ENCODE measurements at regions not wholly inside any gene's neighbourhood (a gene's known extent, or its start where the extent isn't known, plus 50 kb on each side); places are given as distances from the start of the nearest gene placed in this dataset.

GRCh38 chrX:7568597-7568996 lies 274.4 kb upstream of the VCX start:
- no peak overlapping the region for H3K4me3 ChIP-seq
- ChIA-PET POLR2A (no interaction called here), CTCF (no interaction called here)
- H3K27ac ChIP-seq: no peak overlapping the region
- DNase-seq (ENCODE audit: low read depth in 1 of 2, low spot score in 1 of 2): no peak
- 3% methylated on average over 4 of the region's 4 CpGs for whole genome bisulfite sequencing (ENCODE audit: missing lambda C conversion rate)
- no peak for ATAC-seq
- H3K9me3 ChIP-seq: no peaks in the 10 kb centered on the region
- H3K4me2 ChIP-seq: no peak overlapping the region
- TF ChIP-seq EHMT2 (IDR thresholded peaks at IDR 0.05; ENCODE audit: low read depth) (no peak), ATOH8 (CRISPR knock-in tag; IDR thresholded peaks at IDR 0.05; ENCODE audit: low read depth) (no peak), SMC3 (IDR thresholded peaks at IDR 0.05) (no peak)
- no peaks in the 10 kb centered on the region for H3K4me1 ChIP-seq
- no peak for FAIRE-seq

- H3K4me2 ChIP-seq: no peak overlapping the region
- ATAC-seq: no peak
- H3K4me1 ChIP-seq: no peaks in the 10 kb centered on the region
- CTCF ChIA-PET: no interaction called here
- no peak for TF ChIP-seq ESRRA (IDR thresholded peaks at IDR 0.05; ENCODE audit: borderline replicate concordance, low read length)
- TF ChIP-seq CTCF (IDR thresholded peaks at IDR 0.05): no peak
- no peak for TF ChIP-seq HMGXB4 (CRISPR knock-in tag; IDR thresholded peaks at IDR 0.05; ENCODE audit: borderline replicate concordance)
- TF ChIP-seq RAD21 (conservative IDR thresholded peaks at IDR 0.05 in 1 of 2, IDR thresholded peaks at IDR 0.05 in 1 of 2): no peak
- TF ChIP-seq JUNB (IDR thresholded peaks at IDR 0.05): no peak
- no peak for TF ChIP-seq KDM5A (IDR thresholded peaks at IDR 0.05)
- no peak for TF ChIP-seq EP300 (IDR thresholded peaks at IDR 0.05)
- TF ChIP-seq ZSCAN20 (CRISPR knock-in tag; IDR thresholded peaks at IDR 0.05): no peak
- 2% methylated on average over 3 of the region's 3 CpGs for WGBS (ENCODE audit: missing lambda C conversion rate)
- H3K4me3 ChIP-seq: no peak overlapping the region
- POLR2A ChIA-PET: no interaction called here
- no peaks in the 10 kb centered on the region for H3K9me3 ChIP-seq
- no peak for FAIRE-seq
- H3K27ac ChIP-seq: no peak overlapping the region
- DNase-seq (ENCODE audit: low read depth in 1 of 2, low spot score in 1 of 2): no peak
Measured at GRCh38 chrX:7568130-7568529, 274.8 kb upstream of the VCX start.

- no peak overlapping the region for H3K4me3 ChIP-seq
- FAIRE-seq (no peak), DNase-seq (ENCODE audit: low read depth in 1 of 2, low spot score in 1 of 2) (no peak), ATAC-seq (no peak)
- POLR2A ChIA-PET: no interaction called here
- no peaks in the 10 kb centered on the region for H3K4me1 ChIP-seq
- no peak overlapping the region for H3K4me2 ChIP-seq
- WGBS (ENCODE audit: missing lambda C conversion rate): 0% methylated on average over 2 of the region's 2 CpGs
- TF ChIP-seq POLR2A (IDR thresholded peaks at IDR 0.05; ENCODE audit: low read length): no peak
- TF ChIP-seq CHD4 (IDR thresholded peaks at IDR 0.05; ENCODE audit: borderline replicate concordance): no peak
- TF ChIP-seq RCOR1 (IDR thresholded peaks at IDR 0.05; ENCODE audit: low read depth, low read length): no peak
- TF ChIP-seq SMC3 (IDR thresholded peaks at IDR 0.05): no peak
- TF ChIP-seq ATOH8 (CRISPR knock-in tag; IDR thresholded peaks at IDR 0.05; ENCODE audit: low read depth): no peak
- TF ChIP-seq PBX3 (IDR thresholded peaks at IDR 0.05): no peak
- TF ChIP-seq ZSCAN20 (CRISPR knock-in tag; IDR thresholded peaks at IDR 0.05): no peak
- no peak for TF ChIP-seq PHF8 (IDR thresholded peaks at IDR 0.05; ENCODE audit: borderline replicate concordance, low read depth)
- TF ChIP-seq HOXA7 (CRISPR knock-in tag; IDR thresholded peaks at IDR 0.05): no peak
- TF ChIP-seq NR3C1 (IDR thresholded peaks at IDR 0.05): no peak
- TF ChIP-seq HDAC2 (IDR thresholded peaks at IDR 0.05): no peak
- no peak for TF ChIP-seq MAX (IDR thresholded peaks at IDR 0.05)
- no peak for TF ChIP-seq EHMT2 (IDR thresholded peaks at IDR 0.05; ENCODE audit: low read depth)
- no peak for TF ChIP-seq ESRRA (IDR thresholded peaks at IDR 0.05; ENCODE audit: borderline replicate concordance, low read length)
- no peaks in the 10 kb centered on the region for H3K9me3 ChIP-seq
- H3K27ac ChIP-seq: no peak overlapping the region
- CTCF ChIA-PET: no interaction called here
Measured at GRCh38 chrX:7552760-7553159, 290.2 kb upstream of the VCX start.
